Astrocyte of the cerebellum (primary cell): ENCODE measurements at regions not wholly inside any gene's neighbourhood (a gene's known extent, or its start where the extent isn't known, plus 50 kb on each side); places are given as distances from the start of the nearest gene placed in this dataset.

Source experiments
- DNase-seq: peaks from one replicate; pipeline ENCODE4 v3.0.0-alpha.2; 2011; ENCODE audit warnings: low read depth
- H3K4me3 ChIP-seq: 2 replicates; pipeline ENCODE4 v1.5.1; 2011; ENCODE audit warnings: mild to moderate bottlenecking, low read depth, low read length, moderate library complexity
- CTCF ChIP-seq: IDR thresholded peaks from 2 replicates; pipeline ENCODE4 v1.5.1; 2012; ENCODE audit warnings: low read length, low read depth, moderate library complexity, mild to moderate bottlenecking; ENCODE audit errors: missing control alignments
- in situ Hi-C: cut with HindIII; loops from 2 replicates; pipeline ENCODE4 v1.10.0; 2017; ENCODE audit warnings: low sequenced_read_pairs

- DNase-seq: peak; percentile 23
- TF ChIP-seq CTCF: no peak
- H3K4me3 ChIP-seq: no peak overlapping the region
- in situ Hi-C loops: no loop called here
These were observed 170.5 kb downstream of the NAA11 start for GRCh38 chr4:79155336-79155735.

- in situ Hi-C loops: no loop called here
- no peak for DNase-seq
- H3K4me3 ChIP-seq: no peak overlapping the region
- TF ChIP-seq CTCF: no peak
These were observed 174.9 kb downstream of the NAA11 start for GRCh38 chr4:79150820-79151416.

GRCh38 chr4:79148369-79148768, 177.5 kb downstream of the NAA11 start:
- in situ Hi-C loops: no loop called here
- TF ChIP-seq CTCF: no peak
- no peak for DNase-seq
- no peak overlapping the region for H3K4me3 ChIP-seq

GRCh38 chr4:79147251-79147650, 178.6 kb downstream of the NAA11 start:
- no peak for DNase-seq
- no peak for TF ChIP-seq CTCF
- in situ Hi-C loops: no loop called here
- H3K4me3 ChIP-seq: no peak overlapping the region

DNA sequence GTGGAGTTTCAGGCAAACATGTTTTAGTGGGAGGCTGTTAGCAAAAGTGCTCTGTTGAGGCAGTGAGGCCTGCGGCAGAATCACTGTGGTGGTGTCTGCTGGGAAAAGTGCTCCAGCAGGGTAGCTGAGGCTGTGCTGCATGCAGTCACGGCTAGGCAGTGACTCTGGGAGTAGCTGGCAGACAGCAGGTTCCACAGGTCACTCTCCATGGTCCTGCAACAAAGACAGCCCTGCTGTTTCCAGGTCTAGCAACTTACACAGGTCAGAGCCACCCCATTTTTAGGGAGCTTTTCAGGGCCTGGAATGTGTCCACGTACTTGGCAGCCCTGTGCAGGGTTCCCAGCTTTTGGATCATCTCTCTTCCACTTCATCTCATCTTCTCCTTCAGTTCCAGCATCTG, 184.3 kb downstream of the NAA11 start:
- TF ChIP-seq CTCF: no peak
- in situ Hi-C loops: no loop called here
- H3K4me3 ChIP-seq: no peak overlapping the region
- peak; percentile 6 for DNase-seq

DNA sequence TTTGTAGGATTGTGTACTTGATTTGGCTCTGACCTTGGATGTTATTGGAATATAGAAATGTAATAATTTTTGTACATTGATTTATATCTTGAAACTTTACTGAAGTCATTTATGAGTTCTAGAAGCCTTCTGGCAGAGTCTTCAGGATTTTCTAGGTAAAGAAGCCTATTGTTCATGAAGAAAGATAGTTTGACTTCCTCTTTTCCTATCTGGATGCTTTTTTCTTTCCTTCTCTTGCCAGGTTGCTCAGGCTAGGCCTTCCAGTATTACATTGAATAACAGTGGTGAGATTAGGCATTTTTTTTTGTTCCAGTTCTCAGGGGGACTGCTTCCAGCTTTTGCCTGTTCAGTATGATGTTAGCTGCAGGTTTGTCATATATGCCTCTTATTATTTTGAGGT, 191.1 kb downstream of the NAA11 start:
- TF ChIP-seq CTCF: no peak
- DNase-seq: no peak
- H3K4me3 ChIP-seq: no peak overlapping the region
- in situ Hi-C loops: no loop called here
